ENCODE measurements at regions not wholly inside any gene's neighbourhood (a gene's known extent, or its start where the extent isn't known, plus 50 kb on each side); places are given as distances from the start of the nearest gene placed in this dataset.

DNA sequence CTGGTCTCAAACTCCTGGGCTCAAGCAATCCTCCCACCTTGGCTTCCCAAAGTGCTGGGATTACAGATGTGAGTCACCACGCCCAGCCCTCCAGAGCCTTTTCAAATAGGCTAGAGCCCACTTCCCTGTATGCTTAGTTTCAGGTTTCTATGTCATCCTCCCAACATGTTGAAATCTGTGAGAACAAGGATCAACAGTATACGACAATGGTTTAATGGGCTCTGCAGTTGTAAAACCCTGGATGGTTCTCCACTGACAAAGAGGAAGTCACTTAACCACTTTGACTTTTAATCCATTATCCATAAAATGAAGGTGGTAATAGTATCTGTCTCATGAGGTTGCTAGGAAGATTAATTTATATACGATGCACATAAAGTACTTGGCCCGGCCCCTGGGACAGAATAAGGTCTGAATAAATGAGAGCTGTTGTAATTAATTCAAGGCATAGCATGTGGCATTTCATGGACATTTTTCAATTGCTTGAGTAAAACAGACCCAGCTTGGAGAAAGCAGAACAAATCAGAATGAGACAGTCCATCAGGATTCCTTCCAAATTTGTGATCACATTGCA lies 113.9 kb upstream of the ZNF648 start (continued):
- TF ChIP-seq, protein P1, sequence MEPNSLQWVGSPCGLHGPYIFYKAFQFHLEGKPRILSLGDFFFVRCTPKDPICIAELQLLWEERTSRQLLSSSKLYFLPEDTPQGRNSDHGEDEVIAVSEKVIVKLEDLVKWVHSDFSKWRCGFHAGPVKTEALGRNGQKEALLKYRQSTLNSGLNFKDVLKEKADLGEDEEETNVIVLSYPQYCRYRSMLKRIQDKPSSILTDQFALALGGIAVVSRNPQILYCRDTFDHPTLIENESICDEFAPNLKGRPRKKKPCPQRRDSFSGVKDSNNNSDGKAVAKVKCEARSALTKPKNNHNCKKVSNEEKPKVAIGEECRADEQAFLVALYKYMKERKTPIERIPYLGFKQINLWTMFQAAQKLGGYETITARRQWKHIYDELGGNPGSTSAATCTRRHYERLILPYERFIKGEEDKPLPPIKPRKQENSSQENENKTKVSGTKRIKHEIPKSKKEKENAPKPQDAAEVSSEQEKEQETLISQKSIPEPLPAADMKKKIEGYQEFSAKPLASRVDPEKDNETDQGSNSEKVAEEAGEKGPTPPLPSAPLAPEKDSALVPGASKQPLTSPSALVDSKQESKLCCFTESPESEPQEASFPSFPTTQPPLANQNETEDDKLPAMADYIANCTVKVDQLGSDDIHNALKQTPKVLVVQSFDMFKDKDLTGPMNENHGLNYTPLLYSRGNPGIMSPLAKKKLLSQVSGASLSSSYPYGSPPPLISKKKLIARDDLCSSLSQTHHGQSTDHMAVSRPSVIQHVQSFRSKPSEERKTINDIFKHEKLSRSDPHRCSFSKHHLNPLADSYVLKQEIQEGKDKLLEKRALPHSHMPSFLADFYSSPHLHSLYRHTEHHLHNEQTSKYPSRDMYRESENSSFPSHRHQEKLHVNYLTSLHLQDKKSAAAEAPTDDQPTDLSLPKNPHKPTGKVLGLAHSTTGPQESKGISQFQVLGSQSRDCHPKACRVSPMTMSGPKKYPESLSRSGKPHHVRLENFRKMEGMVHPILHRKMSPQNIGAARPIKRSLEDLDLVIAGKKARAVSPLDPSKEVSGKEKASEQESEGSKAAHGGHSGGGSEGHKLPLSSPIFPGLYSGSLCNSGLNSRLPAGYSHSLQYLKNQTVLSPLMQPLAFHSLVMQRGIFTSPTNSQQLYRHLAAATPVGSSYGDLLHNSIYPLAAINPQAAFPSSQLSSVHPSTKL (CRISPR knock-in tag; IDR thresholded peaks at IDR 0.05), result 0 out of 2 replicates have a peak, but pooled peaks have one; percentile 25
- TF ChIP-seq KLF15 (CRISPR knock-in tag; IDR thresholded peaks at IDR 0.05; ENCODE audit: borderline replicate concordance), result no peak
- TF ChIP-seq ZFP90 (CRISPR knock-in tag; IDR thresholded peaks at IDR 0.05; ENCODE audit: borderline replicate concordance), result no peak
- TF ChIP-seq CBX5 (CRISPR knock-in tag; IDR thresholded peaks at IDR 0.05; ENCODE audit: borderline replicate concordance), result no peak
- no peak for TF ChIP-seq CBX1 (IDR thresholded peaks at IDR 0.05; ENCODE audit: low read depth)
- no peak for TF ChIP-seq PTBP1 (IDR thresholded peaks at IDR 0.05; ENCODE audit: low read depth, low read length, poor library complexity, severe bottlenecking)
- no peak for TF ChIP-seq CHCHD3 (CRISPR knock-in tag; IDR thresholded peaks at IDR 0.05)
- no peak for TF ChIP-seq ETS1 (CRISPR knock-in tag; IDR thresholded peaks at IDR 0.05)
- TF ChIP-seq, protein P2, sequence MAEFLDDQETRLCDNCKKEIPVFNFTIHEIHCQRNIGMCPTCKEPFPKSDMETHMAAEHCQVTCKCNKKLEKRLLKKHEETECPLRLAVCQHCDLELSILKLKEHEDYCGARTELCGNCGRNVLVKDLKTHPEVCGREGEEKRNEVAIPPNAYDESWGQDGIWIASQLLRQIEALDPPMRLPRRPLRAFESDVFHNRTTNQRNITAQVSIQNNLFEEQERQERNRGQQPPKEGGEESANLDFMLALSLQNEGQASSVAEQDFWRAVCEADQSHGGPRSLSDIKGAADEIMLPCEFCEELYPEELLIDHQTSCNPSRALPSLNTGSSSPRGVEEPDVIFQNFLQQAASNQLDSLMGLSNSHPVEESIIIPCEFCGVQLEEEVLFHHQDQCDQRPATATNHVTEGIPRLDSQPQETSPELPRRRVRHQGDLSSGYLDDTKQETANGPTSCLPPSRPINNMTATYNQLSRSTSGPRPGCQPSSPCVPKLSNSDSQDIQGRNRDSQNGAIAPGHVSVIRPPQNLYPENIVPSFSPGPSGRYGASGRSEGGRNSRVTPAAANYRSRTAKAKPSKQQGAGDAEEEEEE (CRISPR knock-in tag; IDR thresholded peaks at IDR 0.05; ENCODE audit: borderline replicate concordance), result no peak
- no peak for TF ChIP-seq JARID2 (CRISPR knock-in tag; IDR thresholded peaks at IDR 0.05; ENCODE audit: insufficient replicate concordance)
- TF ChIP-seq ZFP82 (CRISPR knock-in tag; IDR thresholded peaks at IDR 0.05; ENCODE audit: borderline replicate concordance), result no peak
- TF ChIP-seq SOX13 (IDR thresholded peaks at IDR 0.05), result no peak
- peak in 1 of 2 experiments; percentile 16; a peak in 1 of 4 replicates for TF ChIP-seq SOX13 (CRISPR knock-in tag; conservative IDR thresholded peaks at IDR 0.05 in 1 of 2, IDR thresholded peaks at IDR 0.05 in 1 of 2)
- TF ChIP-seq ZNF556 (CRISPR knock-in tag; IDR thresholded peaks at IDR 0.05; ENCODE audit: borderline replicate concordance), result no peak
- peak; percentile 69; the same call in 1 of the 2 replicates for TF ChIP-seq SIX4 (CRISPR knock-in tag; IDR thresholded peaks at IDR 0.05)
- no peak for TF ChIP-seq ZNF235 (CRISPR knock-in tag; IDR thresholded peaks at IDR 0.05; ENCODE audit: borderline replicate concordance)
- TF ChIP-seq ELF3 (CRISPR knock-in tag; IDR thresholded peaks at IDR 0.05), result peak; percentile 48; the same call in 1 of the 2 replicates
- TF ChIP-seq ZKSCAN1 (IDR thresholded peaks at IDR 0.05; ENCODE audit: low read length), result no peak
- no peak for TF ChIP-seq ISX (CRISPR knock-in tag; conservative IDR thresholded peaks at IDR 0.05)
- TF ChIP-seq RXRB (CRISPR knock-in tag; IDR thresholded peaks at IDR 0.05; ENCODE audit: borderline replicate concordance), result no peak
- TF ChIP-seq SIX1 (CRISPR knock-in tag; IDR thresholded peaks at IDR 0.05; ENCODE audit: borderline replicate concordance), result peak; percentile 92
- TF ChIP-seq HNRNPUL1 (IDR thresholded peaks at IDR 0.05; ENCODE audit: low read depth, low read length), result no peak
- no peak for TF ChIP-seq HBP1 (CRISPR knock-in tag; IDR thresholded peaks at IDR 0.05; ENCODE audit: low read depth)
